ENCODE measurements at regions not wholly inside any gene's neighbourhood (a gene's known extent, or its start where the extent isn't known, plus 50 kb on each side); places are given as distances from the start of the nearest gene placed in this dataset.

DNA sequence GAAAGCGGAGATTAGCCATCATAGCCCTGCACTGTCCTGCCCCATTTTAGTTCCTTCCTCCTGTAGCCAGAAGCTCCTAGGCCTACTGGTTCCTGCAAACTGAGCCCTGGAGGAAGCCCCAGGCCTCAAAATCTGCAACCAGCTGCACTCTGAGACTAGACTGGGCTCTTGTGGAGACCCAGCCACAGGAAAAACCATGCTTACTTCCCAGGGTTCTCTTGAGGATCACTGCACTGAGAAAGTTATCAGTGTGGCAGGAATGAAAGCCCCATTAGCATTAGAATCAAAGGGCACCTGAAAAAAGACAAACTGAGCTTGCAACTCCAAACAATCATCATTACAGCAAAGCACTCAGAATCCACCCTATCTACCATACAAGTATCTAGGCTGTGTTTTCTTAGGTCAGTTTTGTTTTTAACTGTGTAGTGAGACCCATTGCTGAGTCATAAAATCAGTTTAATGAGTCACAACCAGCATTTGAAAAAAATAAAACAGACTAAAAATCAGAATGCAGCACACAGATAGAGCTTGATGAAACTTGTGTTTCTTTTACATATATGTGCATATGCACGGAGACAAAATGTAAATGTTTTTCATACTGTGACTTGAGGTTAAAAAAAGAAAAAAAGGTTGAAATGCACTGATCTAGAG, 91.0 kb downstream of the UNC5CL start:
- Histone ChIP-seq H4K20me1 (replicated peaks in 1 of 2; ENCODE audit: control insufficient read depth in 1 of 2, insufficient read depth in 2 of 2, low read length in 2 of 2) (no peaks in the 10 kb centered on the region), H3K14ac (ENCODE audit: insufficient read length) (no peak overlapping the region), H2AK5ac (ENCODE audit: low read depth, low read length) (no peak overlapping the region), H2BK5ac (ENCODE audit: low read depth, low read length) (peak overlapping the region; percentile 85; the same call in 1 of the 2 replicates), H3K18ac (ENCODE audit: extremely low read depth, low read length) (peak overlapping the region; percentile 63; the same call in 1 of the 2 replicates), H3K79me2 (ENCODE audit: control insufficient read depth in 1 of 2, insufficient read depth in 2 of 2, low read length in 2 of 2) (no peaks in the 10 kb centered on the region), H2BK12ac (ENCODE audit: low read depth, low read length) (0 out of 2 replicates have a peak overlapping the region, but pooled peaks have one; percentile 72), H3K4me2 (ENCODE audit: insufficient read depth in 1 of 2, low read depth in 2 of 2, low read length in 2 of 2) (peak overlapping the region; percentile 38 to 44; a peak in 3 of 4 replicates), H3K36me3 (ENCODE audit: control insufficient read depth in 2 of 4, insufficient read depth in 4 of 4, low read length in 3 of 4) (no peaks in the 10 kb centered on the region), H2AFZ (ENCODE audit: low read length) (no peak overlapping the region), H3K4me3 (ENCODE audit: extremely low read depth in 1 of 4, insufficient read depth in 2 of 4, low read depth in 3 of 4, low read length in 4 of 4) (peak overlapping the region in 2 of 4 experiments; percentile 4 to 13; a peak in 1 of 8 replicates), H4K8ac (ENCODE audit: extremely low read depth, insufficient read depth, low read length) (no peak overlapping the region; the same call in 1 of the 2 replicates), H3K9me3 (ENCODE audit: insufficient read depth in 2 of 2, low read depth in 1 of 2, low read length in 1 of 2) (no peaks in the 10 kb centered on the region), H3K27ac (ENCODE audit: low read depth, low read length) (no peak overlapping the region), H3K79me1 (ENCODE audit: low read depth, low read length) (no peaks in the 10 kb centered on the region), H3K9ac (replicated peaks in 1 of 4; ENCODE audit: extremely low read depth in 1 of 4, low read depth in 3 of 4, low read length in 3 of 4) (no peak overlapping the region), H3K27me3 (replicated peaks in 1 of 4; ENCODE audit: control insufficient read depth in 3 of 4, extremely low read depth in 1 of 4, insufficient read depth in 3 of 4, low read length in 3 of 4) (no peaks in the 10 kb centered on the region), H3K23ac (ENCODE audit: insufficient read length) (no peak overlapping the region), H3K4ac (replicated peaks; ENCODE audit: insufficient read length, low read depth, low read length) (peak overlapping the region; percentile 82), H4K5ac (ENCODE audit: insufficient read length, low read depth, low read length) (peak overlapping the region; percentile 23), H2BK120ac (replicated peaks; ENCODE audit: low read depth, low read length) (peak overlapping the region; percentile 92), H3K23me2 (ENCODE audit: low read depth, low read length) (no peaks in the 10 kb centered on the region), H2BK15ac (ENCODE audit: low read length) (no peak overlapping the region), H3K56ac (replicated peaks; ENCODE audit: insufficient read length, low read depth, low read length) (no peak overlapping the region), H2BK20ac (ENCODE audit: low read length) (peak overlapping the region; percentile 92), H3K4me1 (replicated peaks in 1 of 4; ENCODE audit: control insufficient read depth in 3 of 4, insufficient read depth in 4 of 4, low read length in 3 of 4) (peaks cover 5 to 20% (median 18%) of the 10 kb centered on the region in 4 experiments; a peak in 6 of 7 replicates), H4K91ac (replicated peaks; ENCODE audit: insufficient read length, low read length) (peak overlapping the region; percentile 44)
- DNase-seq (ENCODE audit: low read depth in 1 of 2, low spot score in 2 of 2) (no peak), FAIRE-seq (peak; percentile 57)
- TF ChIP-seq, protein P1, sequence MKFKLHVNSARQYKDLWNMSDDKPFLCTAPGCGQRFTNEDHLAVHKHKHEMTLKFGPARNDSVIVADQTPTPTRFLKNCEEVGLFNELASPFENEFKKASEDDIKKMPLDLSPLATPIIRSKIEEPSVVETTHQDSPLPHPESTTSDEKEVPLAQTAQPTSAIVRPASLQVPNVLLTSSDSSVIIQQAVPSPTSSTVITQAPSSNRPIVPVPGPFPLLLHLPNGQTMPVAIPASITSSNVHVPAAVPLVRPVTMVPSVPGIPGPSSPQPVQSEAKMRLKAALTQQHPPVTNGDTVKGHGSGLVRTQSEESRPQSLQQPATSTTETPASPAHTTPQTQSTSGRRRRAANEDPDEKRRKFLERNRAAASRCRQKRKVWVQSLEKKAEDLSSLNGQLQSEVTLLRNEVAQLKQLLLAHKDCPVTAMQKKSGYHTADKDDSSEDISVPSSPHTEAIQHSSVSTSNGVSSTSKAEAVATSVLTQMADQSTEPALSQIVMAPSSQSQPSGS (IDR thresholded peaks at IDR 0.05; ENCODE audit: low read length): no peak
- no peak for TF ChIP-seq SIX5 (IDR thresholded peaks at IDR 0.05; ENCODE audit: low read depth, low read length)
- no peak for TF ChIP-seq BCL11A (IDR thresholded peaks at IDR 0.05; ENCODE audit: low read depth in 2 of 2, low read length in 2 of 2)
- TF ChIP-seq BACH1 (IDR thresholded peaks at IDR 0.05; ENCODE audit: low read length): peak; percentile 72
- TF ChIP-seq TEAD4 (IDR thresholded peaks at IDR 0.05; ENCODE audit: low read depth, low read length): no peak
- POLR2A ChIA-PET (ENCODE audit: partially characterized antibody): interaction anchor here (0.8 to 1.5 kb wide), 2 partner anchors 9 to 80 kb away, joined by 3 to 6 read pairs; no protein-coding TSS in a partner anchor
- CTCF ChIA-PET (ENCODE audit: partially characterized antibody): interaction anchor here (0.8 to 2.9 kb wide), 4 partner anchors 8 to 50 kb away, joined by 3 to 10 read pairs (median 4); no protein-coding TSS in a partner anchor
- WGBS, 2 experiments (ENCODE audit: extremely low coverage in 1 of 2, insufficient coverage in 1 of 2, insufficient read length in 1 of 2, insufficient replicate concordance in 2 of 2, low coverage in 1 of 2, low lambda C conversion rate in 2 of 2, missing lambda C conversion rate in 1 of 2): 48% methylated on average over 2 of the region's 2 CpGs; no CpG with 5 or more reads in 1 of the 2 experiments
